H1 (cell line): ENCODE measurements at regions not wholly inside any gene's neighbourhood (a gene's known extent, or its start where the extent isn't known, plus 50 kb on each side); places are given as distances from the start of the nearest gene placed in this dataset.

Source experiments
- CTCF ChIA-PET: fragments of 300-600 bp; sonication (Branson Sonifier 250); formaldehyde crosslinking; loops from one replicate; lab custom pipeline; 2021; ENCODE audit not compliant: partially characterized antibody; lab: Charles Lee
- POLR2A ChIA-PET: fragments of 300-600 bp; sonication (Branson Sonifier 250); formaldehyde crosslinking; loops from one replicate; lab custom pipeline; 2021; ENCODE audit warnings: inconsistent platforms; ENCODE audit not compliant: partially characterized antibody; lab: Charles Lee
- DNase-seq, 2 experiments: peaks; one replicate each; pipeline versions ENCODE4 v3.0.0 to v3.0.0-alpha.2; 2010 to 2022; ENCODE audit warnings: low spot score in 2 of 2, low read depth in 1 of 2, mixed read lengths in 1 of 2
- FAIRE-seq: peaks from 2 replicates; lab custom pipeline; 2011; peaks lifted over from hg19 to GRCh38; lab: Jason Lieb, UNC
- H2AFZ ChIP-seq: 2 replicates; pipeline ENCODE4 v1.8.1; 2012; ENCODE audit warnings: low read length, inconsistent platforms
- H2AK5ac ChIP-seq: 2 replicates; pipeline ENCODE4 v1.6.1; 2013; ENCODE audit warnings: low read depth, low read length
- H2BK120ac ChIP-seq: replicated peaks from 2 replicates; pipeline ENCODE3; 2013; ENCODE audit warnings: low read depth, low read length, inconsistent platforms
- H2BK12ac ChIP-seq: 2 replicates; pipeline ENCODE4 v1.6.1; 2013; ENCODE audit warnings: low read depth, low read length
- H2BK15ac ChIP-seq: 2 replicates; pipeline ENCODE4 v1.6.1; 2013; ENCODE audit warnings: low read length
- H2BK20ac ChIP-seq: 2 replicates; pipeline ENCODE4 v1.6.1; 2013; ENCODE audit warnings: low read length
- H2BK5ac ChIP-seq: 2 replicates; pipeline ENCODE4 v1.6.1; 2013; ENCODE audit warnings: low read depth, low read length
- H3K14ac ChIP-seq: 2 replicates; pipeline ENCODE4 v1.6.1; 2013; ENCODE audit warnings: inconsistent platforms; ENCODE audit not compliant: insufficient read length
- H3K18ac ChIP-seq: 2 replicates; pipeline ENCODE4 v1.6.1; 2013; ENCODE audit warnings: low read length; ENCODE audit errors: extremely low read depth
- H3K23ac ChIP-seq: 2 replicates; pipeline ENCODE4 v1.6.1; 2013; ENCODE audit warnings: inconsistent platforms; ENCODE audit not compliant: insufficient read length
- H3K23me2 ChIP-seq: 2 replicates; pipeline ENCODE4 v1.6.1; 2013; ENCODE audit warnings: low read depth, low read length
- H3K27ac ChIP-seq: 2 replicates; pipeline ENCODE4 v1.6.1; 2011; ENCODE audit warnings: low read depth, low read length, inconsistent platforms
- H3K27me3 ChIP-seq, 4 experiments: replicated peaks in 1 of 4; 1 replicate in 1 of 4; 2 replicates in 3 of 4; pipeline versions ENCODE4 v1.6.1 to v1.8.1; 2011 to 2013; ENCODE audit warnings: low read length in 3 of 4, mild to moderate bottlenecking in 3 of 4, inconsistent platforms in 2 of 4, mixed read lengths in 2 of 4, moderate library complexity in 1 of 4; ENCODE audit not compliant: control insufficient read depth in 3 of 4, insufficient read depth in 3 of 4; ENCODE audit errors: extremely low read depth in 1 of 4
- H3K36me3 ChIP-seq, 4 experiments: 2 replicates each; pipeline versions ENCODE4 v1.6.1 to v1.8.1; 2011 to 2013; ENCODE audit warnings: mild to moderate bottlenecking in 4 of 4, low read length in 3 of 4, moderate library complexity in 2 of 4, control low read depth in 1 of 4, inconsistent platforms in 1 of 4; ENCODE audit not compliant: insufficient read depth in 4 of 4, control insufficient read depth in 2 of 4
- H3K4ac ChIP-seq: replicated peaks from 2 replicates; pipeline ENCODE3; 2013; ENCODE audit warnings: low read length, low read depth, mixed read lengths, inconsistent platforms; ENCODE audit not compliant: insufficient read length
- H3K4me1 ChIP-seq, 4 experiments: replicated peaks in 1 of 4; 1 replicate in 1 of 4; 2 replicates in 3 of 4; pipeline versions ENCODE4 v1.6.1 to v1.8.1; 2011 to 2013; ENCODE audit warnings: low read length in 3 of 4, inconsistent platforms in 2 of 4, mixed read lengths in 1 of 4; ENCODE audit not compliant: insufficient read depth in 4 of 4, control insufficient read depth in 3 of 4
- H3K4me2 ChIP-seq, 2 experiments: 2 replicates each; pipeline versions ENCODE4 v1.6.1 to v1.8.1; 2011 to 2013; ENCODE audit warnings: low read depth in 2 of 2, low read length in 2 of 2, control low read depth in 1 of 2, inconsistent platforms in 1 of 2, mild to moderate bottlenecking in 1 of 2; ENCODE audit not compliant: insufficient read depth in 1 of 2
- H3K4me3 ChIP-seq, 4 experiments: fragments of 200-600, 300-600 bp in 1 of 4; sonication (generic), shearing (Covaris generic), sonication (Bioruptor Twin) in 1 of 4; 2 replicates each; pipeline versions ENCODE4 v1.5.1 to v1.8.1; 2011 to 2016; ENCODE audit warnings: low read length in 4 of 4, low read depth in 3 of 4, control low read depth in 2 of 4, inconsistent platforms in 2 of 4, mild to moderate bottlenecking in 2 of 4, mixed read lengths in 1 of 4, moderate library complexity in 1 of 4; ENCODE audit not compliant: insufficient read depth in 2 of 4; ENCODE audit errors: extremely low read depth in 1 of 4
- H3K56ac ChIP-seq: replicated peaks from 2 replicates; pipeline ENCODE3; 2013; ENCODE audit warnings: low read depth, mild to moderate bottlenecking, mixed read lengths, low read length, inconsistent platforms; ENCODE audit not compliant: insufficient read length
- H3K79me1 ChIP-seq: 2 replicates; pipeline ENCODE4 v1.6.1; 2013; ENCODE audit warnings: low read depth, low read length, control low read depth
- H3K79me2 ChIP-seq, 2 experiments: 2 replicates each; pipeline versions ENCODE4 v1.6.1 to v1.8.1; 2012 to 2013; ENCODE audit warnings: low read length in 2 of 2, mild to moderate bottlenecking in 2 of 2, inconsistent platforms in 1 of 2; ENCODE audit not compliant: insufficient read depth in 2 of 2, control insufficient read depth in 1 of 2
- H3K9ac ChIP-seq, 4 experiments: replicated peaks in 1 of 4; 1 replicate in 1 of 4; 2 replicates in 3 of 4; pipeline versions ENCODE4 v1.6.1 to v1.8.1; 2011 to 2013; ENCODE audit warnings: low read depth in 3 of 4, low read length in 3 of 4, control low read depth in 2 of 4, mild to moderate bottlenecking in 2 of 4, moderate library complexity in 2 of 4, inconsistent platforms in 1 of 4; ENCODE audit errors: extremely low read depth in 1 of 4
- H3K9me3 ChIP-seq, 2 experiments: 2 replicates each; pipeline versions ENCODE4 v1.6.1 to v1.8.1; 2012 to 2013; ENCODE audit warnings: mild to moderate bottlenecking in 2 of 2, moderate library complexity in 2 of 2, control low read depth in 1 of 2, inconsistent platforms in 1 of 2, low read depth in 1 of 2, low read length in 1 of 2, mixed read lengths in 1 of 2; ENCODE audit not compliant: insufficient read depth in 2 of 2
- H4K20me1 ChIP-seq, 2 experiments: replicated peaks in 1 of 2; 2 replicates each; pipeline versions ENCODE3 to v1.8.1; 2011 to 2013; ENCODE audit warnings: inconsistent platforms in 2 of 2, low read length in 2 of 2, mild to moderate bottlenecking in 1 of 2; ENCODE audit not compliant: insufficient read depth in 2 of 2, control insufficient read depth in 1 of 2
- H4K5ac ChIP-seq: 2 replicates; pipeline ENCODE4 v1.6.1; 2013; ENCODE audit warnings: low read length, low read depth, mixed read lengths, inconsistent platforms; ENCODE audit not compliant: insufficient read length
- H4K8ac ChIP-seq: 2 replicates; pipeline ENCODE4 v1.8.0; 2013; ENCODE audit warnings: mild to moderate bottlenecking, moderate library complexity, low read length, inconsistent platforms; ENCODE audit not compliant: insufficient read depth; ENCODE audit errors: extremely low read depth
- H4K91ac ChIP-seq: replicated peaks from 2 replicates; pipeline ENCODE3; 2013; ENCODE audit warnings: low read length, mixed read lengths, inconsistent platforms; ENCODE audit not compliant: insufficient read length
- CHD2 ChIP-seq: IDR thresholded peaks from 2 replicates; pipeline ENCODE4 v1.6.1; 2012; ENCODE audit warnings: low read length, improper control_type of control experiment
- HDAC6 ChIP-seq: IDR thresholded peaks from one replicate; pipeline ENCODE4 v1.7.1; 2012; ENCODE audit warnings: low read depth, mild to moderate bottlenecking, inconsistent platforms, low read length, moderate library complexity
- PHF8 ChIP-seq: fragments of 200-600 bp; sonication (generic); conservative IDR thresholded peaks from 2 replicates; pipeline ENCODE4 v1.7.1; 2012; ENCODE audit warnings: low read depth, mild to moderate bottlenecking, inconsistent platforms, low read length, moderate library complexity
- TAF7 ChIP-seq: optimal IDR thresholded peaks from 2 replicates; pipeline ENCODE3; 2011; ENCODE audit warnings: low read depth, mild to moderate bottlenecking, inconsistent platforms, low read length, moderate library complexity, borderline replicate concordance
- TBP ChIP-seq: IDR thresholded peaks from 2 replicates; pipeline ENCODE4 v1.6.1; 2011; ENCODE audit warnings: low read depth, low read length, improper control_type of control experiment
- WGBS, 2 experiments: shearing (Covaris generic) in 1 of 2; methylation state at CpG; one replicate each; pipeline versions ENCODE4 v1.1.6 to v1.1.7; 2013 to 2015; ENCODE audit warnings: low lambda C conversion rate in 2 of 2, mixed read lengths in 2 of 2, inconsistent platforms in 1 of 2, low coverage in 1 of 2, missing lambda C conversion rate in 1 of 2; ENCODE audit not compliant: insufficient replicate concordance in 2 of 2, insufficient coverage in 1 of 2, insufficient read length in 1 of 2; ENCODE audit errors: extremely low coverage in 1 of 2, missing lambda C conversion rate in 1 of 2; 5-methylcytosine and 5-hydroxymethylcytosine counted together
- TF ChIP-seq, protein P1 (sequence below): IDR thresholded peaks from 2 replicates; pipeline ENCODE4 v1.6.1; 2012; ENCODE audit warnings: low read length, inconsistent platforms

DNA sequence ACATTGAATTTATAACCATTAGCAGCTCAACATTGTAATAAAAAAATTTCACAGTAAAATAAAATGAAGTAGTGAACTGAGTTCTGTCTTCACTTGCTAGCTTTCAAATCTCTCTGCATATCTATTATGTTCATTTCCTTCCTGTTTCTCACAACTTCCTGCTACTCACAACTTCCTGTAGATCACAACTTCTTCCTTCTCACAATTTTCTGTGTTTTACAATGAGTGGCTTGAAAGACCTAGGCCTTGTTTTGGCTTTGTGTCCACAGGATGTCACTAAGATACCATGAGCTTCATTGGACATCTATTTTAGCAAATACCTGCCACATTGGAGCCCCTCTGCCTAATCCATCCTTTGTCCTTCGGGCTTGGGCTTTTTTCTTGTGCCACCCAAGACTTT lies 480.3 kb upstream of the ADAMTS16 start:
- no peaks in the 10 kb centered on the region for H3K79me2 ChIP-seq
- H3K14ac ChIP-seq: no peak overlapping the region
- WGBS, 2 experiments: 94% methylated on average over 1 of the region's 1 CpG; no CpG with 5 or more reads in 1 of the 2 experiments
- H3K4me3 ChIP-seq: no peak overlapping the region
- H4K91ac ChIP-seq: no peak overlapping the region
- POLR2A ChIA-PET: no interaction called here
- H3K4me2 ChIP-seq: no peak overlapping the region
- no peak overlapping the region for H4K8ac ChIP-seq
- no peak overlapping the region for H2BK20ac ChIP-seq
- H2BK120ac ChIP-seq: no peak overlapping the region
- no peak for TF ChIP-seq HDAC6
- TF ChIP-seq, protein P1, sequence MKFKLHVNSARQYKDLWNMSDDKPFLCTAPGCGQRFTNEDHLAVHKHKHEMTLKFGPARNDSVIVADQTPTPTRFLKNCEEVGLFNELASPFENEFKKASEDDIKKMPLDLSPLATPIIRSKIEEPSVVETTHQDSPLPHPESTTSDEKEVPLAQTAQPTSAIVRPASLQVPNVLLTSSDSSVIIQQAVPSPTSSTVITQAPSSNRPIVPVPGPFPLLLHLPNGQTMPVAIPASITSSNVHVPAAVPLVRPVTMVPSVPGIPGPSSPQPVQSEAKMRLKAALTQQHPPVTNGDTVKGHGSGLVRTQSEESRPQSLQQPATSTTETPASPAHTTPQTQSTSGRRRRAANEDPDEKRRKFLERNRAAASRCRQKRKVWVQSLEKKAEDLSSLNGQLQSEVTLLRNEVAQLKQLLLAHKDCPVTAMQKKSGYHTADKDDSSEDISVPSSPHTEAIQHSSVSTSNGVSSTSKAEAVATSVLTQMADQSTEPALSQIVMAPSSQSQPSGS: no peak
- TF ChIP-seq CHD2: no peak
- no peak for TF ChIP-seq PHF8
- TF ChIP-seq TBP: no peak
- no peak for TF ChIP-seq TAF7
- no peak overlapping the region for H2BK15ac ChIP-seq
- H3K27ac ChIP-seq: no peak overlapping the region
- no peak overlapping the region for H3K23ac ChIP-seq
- no peak overlapping the region for H3K4ac ChIP-seq
- H2AFZ ChIP-seq: no peak overlapping the region
- no peaks in the 10 kb centered on the region for H3K4me1 ChIP-seq
- no peaks in the 10 kb centered on the region for H4K20me1 ChIP-seq
- DNase-seq (no peak), FAIRE-seq (no peak)
- CTCF ChIA-PET: interaction anchor here (0.6 to 1.7 kb wide), 2 partner anchors 39 to 428 kb away, joined by 3 to 5 read pairs; no protein-coding TSS in a partner anchor
- H2AK5ac ChIP-seq: no peak overlapping the region
- no peak overlapping the region for H3K56ac ChIP-seq
- H3K27me3 ChIP-seq: no peaks in the 10 kb centered on the region
- H4K5ac ChIP-seq: no peak overlapping the region
- no peaks in the 10 kb centered on the region for H3K79me1 ChIP-seq
- H2BK5ac ChIP-seq: no peak overlapping the region
- H3K9me3 ChIP-seq: peaks cover 3 to 9% of the 10 kb centered on the region in 2 experiments; a peak in 2 of 4 replicates
- no peaks in the 10 kb centered on the region for H3K23me2 ChIP-seq
- H3K18ac ChIP-seq: no peak overlapping the region
- no peaks in the 10 kb centered on the region for H3K36me3 ChIP-seq
- no peak overlapping the region for H2BK12ac ChIP-seq
- H3K9ac ChIP-seq: no peak overlapping the region
